Chondrocyte (in vitro differentiated cells): ENCODE measurements at regions not wholly inside any gene's neighbourhood (a gene's known extent, or its start where the extent isn't known, plus 50 kb on each side); places are given as distances from the start of the nearest gene placed in this dataset.

ENCODE experiments used
- DNase-seq: peaks from one replicate; pipeline ENCODE4 v3.0.0; 2021; ENCODE audit warnings: mixed read lengths, low spot score
- H3K27ac Mint-ChIP-seq: one replicate; pipeline ENCODE4 v1.8.0; 2021; ENCODE audit warnings: mild to moderate bottlenecking, moderate library complexity, mixed read lengths; ENCODE audit not compliant: unreplicated experiment
- H3K27me3 Mint-ChIP-seq: 2 replicates; pipeline ENCODE4 v1.8.0; 2021; ENCODE audit warnings: low read depth, mixed read lengths
- H3K36me3 Mint-ChIP-seq: 2 replicates; pipeline ENCODE4 v1.8.0; 2021; ENCODE audit warnings: low read depth, mixed read lengths
- H3K4me1 Mint-ChIP-seq: 2 replicates; pipeline ENCODE4 v1.8.0; 2021; ENCODE audit warnings: low read depth, mild to moderate bottlenecking, mixed read lengths
- H3K4me3 Mint-ChIP-seq: one replicate; pipeline ENCODE4 v1.8.0; 2021; ENCODE audit warnings: mild to moderate bottlenecking, moderate library complexity, mixed read lengths; ENCODE audit not compliant: unreplicated experiment
- H3K9me3 Mint-ChIP-seq: 2 replicates; pipeline ENCODE4 v1.8.0; 2021; ENCODE audit warnings: low read depth, mixed read lengths
- CTCF ChIP-seq: fragments of 200-600 bp; sonication (generic); IDR thresholded peaks from 2 replicates; pipeline ENCODE4 v1.5.0; 2021; ENCODE audit warnings: antibody characterized with exemption, mild to moderate bottlenecking, moderate library complexity

- TF ChIP-seq CTCF: no peak
- no peak for DNase-seq
- Mint-ChIP-seq H3K27me3 (no peaks in the 10 kb centered on the region), H3K9me3 (no peaks in the 10 kb centered on the region), H3K4me1 (peaks cover 13% of the 10 kb centered on the region), H3K4me3 (no peak overlapping the region), H3K27ac (no peak overlapping the region), H3K36me3 (no peaks in the 10 kb centered on the region)
These were observed 95.5 kb downstream of the TNFSF18 start for GRCh38 chr1:172955161-172955815.

GRCh38 chr1:172956871-172957270 is 93.9 kb downstream of the TNFSF18 start:
- H3K4me3 Mint-ChIP-seq: no peak overlapping the region
- H3K36me3 Mint-ChIP-seq: no peaks in the 10 kb centered on the region
- H3K27ac Mint-ChIP-seq: no peak overlapping the region
- H3K27me3 Mint-ChIP-seq: no peaks in the 10 kb centered on the region
- H3K9me3 Mint-ChIP-seq: no peaks in the 10 kb centered on the region
- H3K4me1 Mint-ChIP-seq: peaks cover 14% of the 10 kb centered on the region
- no peak for DNase-seq
- TF ChIP-seq CTCF: no peak

- no peak overlapping the region for H3K27ac Mint-ChIP-seq
- no peak for DNase-seq
- peaks cover under 1% of the 10 kb centered on the region for H3K9me3 Mint-ChIP-seq
- no peak for TF ChIP-seq CTCF
- no peak overlapping the region for H3K4me3 Mint-ChIP-seq
- H3K36me3 Mint-ChIP-seq: no peaks in the 10 kb centered on the region
- H3K27me3 Mint-ChIP-seq: no peaks in the 10 kb centered on the region
- peaks cover 14% of the 10 kb centered on the region for H3K4me1 Mint-ChIP-seq
These were observed 93.2 kb downstream of the TNFSF18 start for GRCh38 chr1:172957491-172957890.

GRCh38 chr1:172959571-172959970 is 91.2 kb downstream of the TNFSF18 start:
- no peaks in the 10 kb centered on the region for H3K36me3 Mint-ChIP-seq
- no peak overlapping the region for H3K4me3 Mint-ChIP-seq
- DNase-seq: no peak
- TF ChIP-seq CTCF: no peak
- H3K4me1 Mint-ChIP-seq: peaks cover 16% of the 10 kb centered on the region
- H3K27ac Mint-ChIP-seq: no peak overlapping the region
- H3K9me3 Mint-ChIP-seq: peaks cover 3% of the 10 kb centered on the region
- no peaks in the 10 kb centered on the region for H3K27me3 Mint-ChIP-seq

GRCh38 chr1:172960019-172960418 is 90.7 kb downstream of the TNFSF18 start:
- Mint-ChIP-seq H3K36me3 (no peaks in the 10 kb centered on the region), H3K27ac (no peak overlapping the region), H3K4me1 (peaks cover 18% of the 10 kb centered on the region), H3K27me3 (no peaks in the 10 kb centered on the region), H3K9me3 (peaks cover 3% of the 10 kb centered on the region), H3K4me3 (no peak overlapping the region)
- no peak for DNase-seq
- TF ChIP-seq CTCF: no peak
